Mucosa of descending colon (tissue), 3 donors: ENCODE measurements at regions not wholly inside any gene's neighbourhood (a gene's known extent, or its start where the extent isn't known, plus 50 kb on each side); places are given as distances from the start of the nearest gene placed in this dataset.

ENCODE experiments used
- ATAC-seq: fragments of 200-7000 bp; cut with Tn5 transposase; one replicate; pipeline ENCODE4 v1.9.1; 2020; ENCODE audit warnings: mild to moderate bottlenecking, moderate library complexity
- DNase-seq, 3 donors: peaks; one replicate each; pipeline ENCODE4 v3.0.0-alpha.2; 2020
- H3K36me3 ChIP-seq: fragments of 200-600 bp; one replicate; pipeline ENCODE4 v1.8.0; 2021; ENCODE audit warnings: low read depth, mild to moderate bottlenecking
- H3K4me1 ChIP-seq: fragments of 200-600 bp; one replicate; pipeline ENCODE4 v1.8.0; 2021; ENCODE audit warnings: low read depth, mild to moderate bottlenecking
- H3K4me3 ChIP-seq: fragments of 200-600 bp; one replicate; pipeline ENCODE4 v1.8.0; 2021; ENCODE audit warnings: mild to moderate bottlenecking
- H3K9me3 ChIP-seq: fragments of 200-600 bp; one replicate; pipeline ENCODE4 v1.8.0; 2021; ENCODE audit warnings: mild to moderate bottlenecking
- intact Hi-C, 2 donors: fragments of 100-400 bp; cut with DNase I in 1 of 2; cut with micrococcal nuclease in 1 of 2; formaldehyde crosslinking; loops; one replicate each; pipeline versions ENCODE4 v1.11.0 to v1.11.1; 2022; cut with DNase I, micrococcal nuclease
- TF ChIP-seq, protein P1 (sequence below): fragments of 200-600 bp; IDR thresholded peaks from one replicate; pipeline ENCODE4 v1.8.0; 2022; ENCODE audit warnings: antibody characterized with exemption, mild to moderate bottlenecking
- donor health status: DM: no; HTN: no; CAD: no; lungs with moderate emphysema.
- donor health status: DM: no; HTN: no; CAD: no.
- donor health status: DM: no; HTN: yes; CAD: no.

DNA sequence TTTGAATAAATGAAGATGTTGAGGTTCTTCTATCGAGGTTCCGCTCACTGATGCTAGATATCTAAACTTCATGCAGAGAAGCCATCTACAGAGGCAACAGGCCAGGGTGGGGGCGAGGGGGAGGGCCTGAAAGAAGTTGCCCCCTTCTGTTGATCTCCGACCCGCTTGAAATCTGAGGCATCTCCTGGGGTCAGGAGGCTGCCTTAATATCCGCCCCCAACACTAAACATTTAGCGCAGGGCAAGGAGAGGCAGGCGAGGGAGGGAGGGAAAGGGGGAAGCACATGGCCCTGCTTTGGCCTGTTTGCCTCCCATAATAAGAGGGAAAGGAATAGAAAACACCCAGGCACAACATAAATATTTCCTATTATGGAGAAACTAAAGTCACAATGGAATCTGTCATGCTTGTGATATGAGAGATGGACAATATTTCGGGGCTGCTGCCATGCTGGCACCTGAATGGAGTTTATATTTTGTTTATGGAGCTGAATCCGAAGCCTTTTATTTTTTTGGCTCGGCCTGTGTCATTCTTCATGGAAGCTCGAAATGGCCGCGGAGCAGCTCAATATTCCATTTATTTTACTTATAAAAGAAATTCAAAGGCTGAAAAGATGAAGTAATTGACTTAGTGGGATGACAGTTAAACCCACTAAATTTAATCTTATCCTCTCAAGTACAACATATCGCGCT is 221.1 kb downstream of the INSIG2 start:
- H3K4me3 ChIP-seq = no peak overlapping the region
- DNase-seq (no peak), ATAC-seq (no peak)

DNA sequence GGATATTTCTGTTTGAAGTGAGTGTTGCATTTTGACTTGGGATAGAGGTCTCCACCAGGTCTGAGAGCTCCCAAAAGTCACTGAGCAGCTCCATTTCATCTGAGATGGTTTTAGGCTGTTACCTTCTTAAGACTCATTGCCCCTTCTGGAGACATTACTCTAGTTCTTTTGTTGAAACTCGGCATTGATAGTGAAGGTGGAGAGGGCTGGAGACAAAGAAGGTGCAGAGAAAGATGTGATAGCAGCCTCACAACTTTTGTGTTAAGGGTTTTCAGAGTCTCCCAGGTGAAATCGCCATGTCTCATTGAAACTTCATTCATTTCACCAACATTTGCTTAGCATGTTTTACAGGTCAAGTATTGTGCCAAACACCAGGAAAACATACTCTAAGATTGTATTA is 219.6 kb downstream of the INSIG2 start:
- intact Hi-C loops = no loop called here
- Histone ChIP-seq H3K9me3 (no peaks in the 10 kb centered on the region), H3K36me3 (no peaks in the 10 kb centered on the region), H3K4me1 (no peaks in the 10 kb centered on the region), H3K4me3 (no peak overlapping the region)
- DNase-seq (no peak), ATAC-seq (no peak)
- TF ChIP-seq, protein P1, sequence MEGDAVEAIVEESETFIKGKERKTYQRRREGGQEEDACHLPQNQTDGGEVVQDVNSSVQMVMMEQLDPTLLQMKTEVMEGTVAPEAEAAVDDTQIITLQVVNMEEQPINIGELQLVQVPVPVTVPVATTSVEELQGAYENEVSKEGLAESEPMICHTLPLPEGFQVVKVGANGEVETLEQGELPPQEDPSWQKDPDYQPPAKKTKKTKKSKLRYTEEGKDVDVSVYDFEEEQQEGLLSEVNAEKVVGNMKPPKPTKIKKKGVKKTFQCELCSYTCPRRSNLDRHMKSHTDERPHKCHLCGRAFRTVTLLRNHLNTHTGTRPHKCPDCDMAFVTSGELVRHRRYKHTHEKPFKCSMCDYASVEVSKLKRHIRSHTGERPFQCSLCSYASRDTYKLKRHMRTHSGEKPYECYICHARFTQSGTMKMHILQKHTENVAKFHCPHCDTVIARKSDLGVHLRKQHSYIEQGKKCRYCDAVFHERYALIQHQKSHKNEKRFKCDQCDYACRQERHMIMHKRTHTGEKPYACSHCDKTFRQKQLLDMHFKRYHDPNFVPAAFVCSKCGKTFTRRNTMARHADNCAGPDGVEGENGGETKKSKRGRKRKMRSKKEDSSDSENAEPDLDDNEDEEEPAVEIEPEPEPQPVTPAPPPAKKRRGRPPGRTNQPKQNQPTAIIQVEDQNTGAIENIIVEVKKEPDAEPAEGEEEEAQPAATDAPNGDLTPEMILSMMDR = no peak

More for the DNA sequence above, 221.1 kb downstream of the INSIG2 start:
- TF ChIP-seq, protein P1 = no peak
- intact Hi-C loops = no loop called here
- Histone ChIP-seq H3K4me1 (no peaks in the 10 kb centered on the region), H3K36me3 (no peaks in the 10 kb centered on the region), H3K9me3 (no peaks in the 10 kb centered on the region)

DNA sequence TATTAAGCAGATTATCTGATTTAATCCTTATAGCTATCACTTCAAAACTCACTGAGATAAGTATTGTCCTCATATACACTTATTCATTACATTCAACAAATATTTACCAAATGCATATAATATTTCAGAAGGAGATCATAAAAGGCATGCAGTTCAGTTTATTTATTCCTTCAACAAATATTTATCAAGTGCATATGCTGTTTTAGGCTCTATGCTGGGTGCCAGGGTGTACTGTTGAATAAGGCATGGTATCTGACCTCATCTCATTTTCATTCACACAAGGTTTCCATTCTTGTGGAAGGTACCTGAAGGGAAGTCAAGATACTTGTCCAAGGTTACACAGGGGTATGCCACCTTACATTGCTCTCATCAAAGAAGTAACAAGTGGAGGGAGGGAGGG is 213.0 kb downstream of the INSIG2 start:
- Histone ChIP-seq H3K4me1 (no peaks in the 10 kb centered on the region), H3K9me3 (no peaks in the 10 kb centered on the region), H3K36me3 (no peaks in the 10 kb centered on the region), H3K4me3 (no peak overlapping the region)
- ATAC-seq (no peak), DNase-seq (no peak)
- intact Hi-C loops = no loop called here
- TF ChIP-seq, protein P1 = no peak

DNA sequence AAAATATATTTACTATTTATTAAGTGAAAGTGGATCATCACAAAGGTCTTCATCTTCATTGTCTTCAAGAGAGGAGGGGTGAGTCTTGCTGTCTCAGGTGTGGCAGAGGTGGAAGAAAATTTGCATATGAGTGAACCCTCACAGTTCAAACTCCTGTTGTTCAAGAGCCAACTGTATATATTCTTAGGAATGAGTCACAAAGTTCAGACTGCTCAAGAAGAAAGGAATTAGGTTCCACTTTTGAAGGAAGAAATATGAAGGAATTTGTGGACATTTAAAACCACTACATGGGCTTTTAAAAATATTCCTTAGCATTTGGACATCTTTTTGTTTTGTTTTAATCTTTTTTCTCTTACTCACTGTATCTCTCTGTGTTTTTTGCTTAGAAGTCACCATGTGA is 212.6 kb downstream of the INSIG2 start:
- intact Hi-C loops = no loop called here
- ATAC-seq = no peak

DNA sequence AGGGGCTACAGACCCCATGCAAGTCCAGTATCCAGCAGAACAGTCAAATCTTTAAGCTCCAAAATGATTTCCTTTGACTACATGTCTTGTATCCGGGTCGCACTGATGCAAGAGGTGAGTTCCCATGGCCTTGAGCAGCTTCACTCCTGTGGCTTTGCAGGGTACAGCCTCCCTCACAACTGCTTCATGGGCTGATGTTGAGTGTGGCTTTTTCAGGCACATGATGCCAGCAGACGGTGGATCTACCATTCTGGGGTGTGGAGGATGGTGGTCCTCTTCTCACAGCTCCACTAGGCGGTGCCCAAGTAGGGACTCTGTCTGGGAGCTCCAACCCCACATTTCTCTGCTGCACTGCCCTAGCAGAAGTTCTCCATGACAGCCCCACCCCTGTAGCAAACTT is 208.4 kb downstream of the INSIG2 start:
- intact Hi-C loops = no loop called here
- no peaks in the 10 kb centered on the region for H3K36me3 ChIP-seq
- H3K4me3 ChIP-seq = no peak overlapping the region

More for the DNA sequence above, 212.6 kb downstream of the INSIG2 start:
- TF ChIP-seq, protein P1 = no peak
- Histone ChIP-seq H3K36me3 (no peaks in the 10 kb centered on the region), H3K4me1 (no peaks in the 10 kb centered on the region), H3K4me3 (no peak overlapping the region), H3K9me3 (no peaks in the 10 kb centered on the region)
- no peak for DNase-seq

More for the DNA sequence above, 208.4 kb downstream of the INSIG2 start:
- DNase-seq (no peak), ATAC-seq (no peak)
- TF ChIP-seq, protein P1 = no peak
- no peaks in the 10 kb centered on the region for H3K4me1 ChIP-seq
- H3K9me3 ChIP-seq = no peaks in the 10 kb centered on the region
